Ishikawa (cell line): ENCODE measurements at regions not wholly inside any gene's neighbourhood (a gene's known extent, or its start where the extent isn't known, plus 50 kb on each side); places are given as distances from the start of the nearest gene placed in this dataset.

Experiments used
- MAX ChIP-seq: IDR thresholded peaks from 2 replicates; pipeline ENCODE4 v1.6.1; 2012
- NFIC ChIP-seq: IDR thresholded peaks from 2 replicates; pipeline ENCODE4 v1.6.1; 2012
- REST ChIP-seq: IDR thresholded peaks from 2 replicates; pipeline ENCODE4 v1.6.1; 2012; ENCODE audit warnings: low read depth, mild to moderate bottlenecking
- YY1 ChIP-seq: IDR thresholded peaks from 2 replicates; pipeline ENCODE4 v1.6.1; 2012; ENCODE audit warnings: low read depth

GRCh38 chr7:131925636-131926035, 369.2 kb upstream of the PODXL start:
- TF ChIP-seq YY1 (no peak), REST (no peak), NFIC (no peak), MAX (no peak)
